ENCODE measurements at regions not wholly inside any gene's neighbourhood (a gene's known extent, or its start where the extent isn't known, plus 50 kb on each side); places are given as distances from the start of the nearest gene placed in this dataset.
"Not testable (repeated sequence)": the region's sequence is repeated elsewhere in the genome, so short reads cannot be mapped to it uniquely, and the experiment has no call there.

DNA sequence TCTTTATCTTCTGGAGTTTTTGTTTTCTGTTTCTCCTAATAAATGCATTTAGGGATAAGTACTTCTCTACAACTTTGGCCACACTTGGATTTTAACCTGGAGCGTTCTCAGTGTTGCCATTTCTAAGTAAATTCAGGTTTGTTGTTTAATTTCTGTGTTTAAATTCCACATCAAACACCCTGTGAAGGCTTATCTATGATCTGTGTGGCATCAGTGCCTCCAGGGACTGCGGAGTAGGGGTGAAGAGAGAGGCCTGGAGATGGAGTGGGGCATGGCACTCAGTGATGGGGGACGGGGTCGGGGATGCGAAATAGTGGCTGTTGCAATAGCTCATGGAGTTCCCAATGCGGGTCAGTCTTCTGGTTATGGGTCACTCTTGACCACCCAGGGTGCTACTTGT, 294.8 kb downstream of the HS3ST3B1 start:
- no peak for DNase-seq

DNA sequence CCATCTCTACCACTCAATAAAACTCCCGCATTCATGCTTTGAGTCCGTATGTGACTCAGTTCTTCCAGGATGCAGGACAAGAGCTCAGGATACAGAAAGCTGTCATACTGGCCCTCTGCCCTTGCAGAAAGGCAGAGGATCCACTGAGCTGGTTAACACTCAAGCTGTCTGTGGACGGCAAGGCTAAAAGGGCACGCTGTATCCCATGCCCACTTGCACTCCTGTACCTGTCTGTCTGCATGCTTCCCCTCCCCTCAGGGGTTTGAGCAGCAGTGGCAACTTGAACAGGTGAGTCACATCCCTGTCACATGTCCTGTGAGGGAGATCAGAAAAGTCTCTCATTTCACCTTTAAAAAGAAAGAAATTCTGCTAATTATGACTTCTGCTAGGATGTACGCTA, 293.8 kb downstream of the HS3ST3B1 start:
- DNase-seq: no peak

DNA sequence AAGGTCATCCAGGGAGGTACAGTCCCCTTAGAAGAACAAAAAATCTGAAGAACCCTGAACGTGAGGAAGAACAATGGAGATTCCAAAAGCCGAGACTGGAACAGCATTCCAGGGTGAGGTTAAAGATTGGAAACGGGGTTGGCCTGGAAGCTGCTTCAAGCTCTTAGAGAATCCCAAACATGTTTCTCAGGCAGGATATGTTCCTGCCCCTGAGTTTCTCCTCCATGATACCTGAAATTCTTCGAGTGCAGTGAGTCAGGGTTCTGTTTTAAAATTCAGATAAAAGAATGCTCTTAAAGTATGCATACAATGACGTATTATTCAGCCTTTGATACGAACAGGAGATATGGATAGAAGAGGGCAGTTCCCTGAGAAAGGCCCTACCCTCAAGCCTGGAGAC, 293.1 kb downstream of the HS3ST3B1 start:
- DNase-seq: no peak

DNA sequence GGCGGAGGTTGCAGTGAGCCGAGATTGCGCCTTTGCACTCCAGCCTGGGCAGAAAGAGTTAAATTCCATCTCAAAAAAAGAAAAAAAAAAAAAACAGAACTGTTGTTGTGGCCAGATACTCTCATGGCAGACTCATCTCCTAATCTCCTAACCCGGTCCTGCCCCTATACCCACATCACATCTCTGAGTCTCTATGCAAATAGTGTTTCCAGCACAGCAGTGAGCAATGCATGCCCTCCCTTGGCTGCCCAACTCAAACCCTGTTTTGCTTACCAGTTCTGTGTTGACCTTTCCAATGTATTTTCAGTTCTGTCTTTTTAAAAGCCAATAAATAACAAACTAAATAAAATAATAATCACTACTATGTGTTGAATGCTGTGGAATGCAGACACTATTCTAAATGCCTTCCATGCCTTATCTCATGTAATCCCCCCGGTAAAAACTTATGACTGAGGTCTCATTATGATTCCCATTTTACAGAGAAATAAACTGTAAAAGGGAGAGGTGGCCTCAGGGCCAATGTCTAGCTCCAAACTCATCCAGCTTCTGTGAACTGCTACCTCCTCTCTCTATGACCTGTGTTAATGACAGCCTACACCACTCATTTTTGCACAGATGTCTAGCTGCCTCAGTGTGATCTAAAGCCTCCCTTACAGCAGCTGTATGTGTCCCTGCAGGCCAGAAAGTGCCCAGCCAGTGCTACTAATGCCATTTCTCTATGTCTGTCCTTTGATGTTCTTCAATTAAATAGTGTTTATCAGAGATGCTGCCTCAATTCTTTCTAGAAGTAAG, 289.8 kb downstream of the HS3ST3B1 start:
- DNase-seq: no peak

DNA sequence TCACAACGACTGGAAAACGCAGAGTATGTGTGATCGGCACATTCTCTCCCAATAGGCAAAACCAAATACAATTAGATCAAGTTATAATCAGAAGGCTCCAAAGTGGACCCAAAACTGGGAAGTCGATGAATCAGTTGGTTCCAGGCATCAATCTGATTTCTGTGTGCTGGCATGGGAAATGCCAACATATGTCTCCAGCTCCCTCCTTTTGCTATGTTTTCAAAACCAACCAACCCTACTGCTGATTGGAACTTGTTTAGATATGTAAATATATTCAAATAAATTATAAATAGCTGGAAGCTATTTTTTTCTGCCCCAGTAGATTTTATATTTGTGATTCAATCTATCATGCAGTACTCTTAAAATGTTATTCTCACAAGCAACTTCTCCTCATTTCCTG, 284.2 kb downstream of the HS3ST3B1 start:
- no peak for DNase-seq

DNA sequence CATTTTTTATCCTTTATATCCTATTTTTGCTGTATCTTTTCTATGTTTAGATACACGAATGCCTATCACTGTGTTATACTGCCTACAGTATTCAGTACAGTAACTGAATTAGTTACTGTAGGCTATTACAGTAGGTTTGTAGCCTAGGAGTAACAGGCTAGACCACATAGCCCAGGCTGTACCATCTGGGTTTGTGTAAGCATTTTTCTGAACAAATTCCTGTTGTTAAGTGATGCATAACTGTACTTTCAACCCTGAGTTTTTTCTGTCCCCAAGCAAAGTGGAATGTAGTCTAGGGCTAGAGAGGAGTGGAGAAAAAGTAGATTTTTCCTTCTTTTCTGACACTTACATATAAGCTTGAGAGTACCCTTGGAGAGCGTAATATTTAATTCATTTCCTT, 282.1 kb downstream of the HS3ST3B1 start:
- DNase-seq: no peak

DNA sequence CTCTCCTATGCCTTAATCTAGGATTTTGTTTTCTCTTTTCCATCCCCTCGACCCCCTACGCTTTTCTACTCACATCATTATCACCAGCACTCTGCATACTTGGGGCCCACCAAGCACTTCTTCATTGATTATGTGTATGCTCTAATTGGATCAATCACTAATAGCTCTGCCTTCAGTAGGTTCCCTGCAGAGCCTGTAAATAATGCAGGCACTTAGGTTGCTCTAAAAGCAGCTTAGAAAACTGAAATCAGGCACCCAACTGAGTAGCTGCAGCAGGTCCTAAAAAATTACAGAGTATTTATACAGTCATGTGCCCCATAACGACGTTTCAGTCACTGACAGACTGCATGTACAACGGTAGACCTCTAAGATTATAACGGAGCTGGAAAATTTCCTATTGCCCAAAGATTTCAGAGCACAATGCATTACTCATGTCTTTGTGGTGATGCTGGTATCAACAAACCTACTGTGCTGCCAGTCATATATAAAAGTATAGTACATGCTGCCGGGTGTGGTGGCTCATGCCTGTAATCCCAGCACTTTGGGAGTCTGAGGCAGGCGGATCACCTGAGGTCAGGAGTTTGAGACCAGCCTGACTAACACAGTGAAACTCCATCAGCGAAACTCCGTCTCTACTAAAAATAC, 280.4 kb downstream of the HS3ST3B1 start:
- DNase-seq: no peak

DNA sequence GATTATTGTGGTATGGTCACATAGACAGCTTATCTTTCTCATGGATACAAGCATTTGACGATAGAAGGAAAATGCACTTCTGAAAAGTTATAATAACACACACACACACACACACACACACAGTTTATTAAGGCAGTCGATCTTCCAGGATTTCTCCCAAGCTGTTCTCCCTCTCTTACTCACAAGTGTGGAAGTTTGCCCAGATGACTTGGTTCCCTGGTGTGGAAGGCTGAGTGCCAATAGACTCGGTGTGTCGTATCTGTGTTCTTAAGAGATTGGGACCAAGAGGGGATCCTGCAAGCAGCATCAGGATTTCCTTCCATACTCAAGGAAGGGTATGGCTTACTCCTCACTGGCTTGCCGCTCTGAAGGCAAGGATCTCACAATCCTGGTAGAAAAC, 279.6 kb downstream of the HS3ST3B1 start:
- no peak for DNase-seq

DNA sequence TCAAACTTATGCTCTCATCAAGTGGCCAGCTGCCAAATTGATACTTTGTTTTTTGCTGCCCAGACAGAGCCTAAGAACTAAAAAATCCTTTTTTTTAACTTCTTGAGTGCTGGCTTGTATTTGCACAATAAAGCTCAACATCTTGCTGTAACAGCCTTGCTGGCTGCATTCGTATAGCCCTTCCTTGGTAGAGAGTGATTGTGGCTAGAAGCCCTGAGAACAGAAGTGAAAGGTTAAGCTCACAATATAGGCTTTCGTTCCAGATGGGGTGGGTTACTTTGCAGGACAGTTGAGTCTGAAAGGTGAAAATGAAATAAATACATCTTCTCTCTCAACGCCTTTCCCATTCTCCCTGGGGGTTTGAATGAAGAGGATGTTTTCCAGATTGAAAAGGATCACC, 278.8 kb downstream of the HS3ST3B1 start:
- DNase-seq: no peak

DNA sequence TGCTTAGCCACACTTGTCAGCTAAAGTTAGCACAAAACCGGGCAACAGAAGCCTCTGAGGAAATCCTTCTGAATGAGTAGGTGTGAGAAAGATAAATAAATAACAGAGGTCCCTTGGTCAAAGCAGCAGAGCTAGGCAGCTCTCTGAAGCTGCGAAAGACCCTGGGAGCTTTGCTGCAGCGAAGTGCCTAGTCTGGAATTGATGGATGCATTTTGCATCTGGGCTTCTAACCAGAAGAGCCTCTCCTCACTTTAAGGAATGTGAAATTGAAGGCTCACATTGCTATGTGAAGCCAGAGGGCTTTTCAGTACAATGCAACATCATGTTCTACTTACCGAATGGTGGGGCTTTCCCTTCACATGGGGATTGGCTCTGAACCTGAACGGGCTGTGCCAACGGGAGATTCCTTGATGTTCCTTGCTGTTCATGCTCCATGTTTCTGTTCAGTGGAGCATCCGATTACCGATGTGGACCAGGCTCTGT, 274.6 kb downstream of the HS3ST3B1 start:
- DNase-seq: no peak

DNA sequence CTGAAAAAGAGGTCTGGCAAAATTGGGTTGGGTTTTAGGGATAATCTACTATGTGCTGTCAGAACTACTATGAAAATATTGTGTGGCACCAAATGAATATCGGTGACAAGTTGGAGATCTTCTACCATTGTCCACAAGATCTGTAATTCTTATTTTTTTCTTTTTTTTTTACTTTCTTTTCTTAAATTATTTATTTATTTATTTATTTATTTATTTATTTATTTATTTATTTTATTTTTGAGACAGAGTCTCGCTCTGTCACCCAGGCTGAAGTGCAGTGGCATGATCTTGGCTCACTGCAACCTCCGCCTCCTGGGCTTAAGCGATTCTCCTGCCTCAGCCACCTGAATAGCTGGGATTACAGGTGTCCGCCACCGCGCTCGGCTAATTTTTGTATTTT, 259.4 kb downstream of the HS3ST3B1 start:
- DNase-seq: not testable (repeated sequence)

DNA sequence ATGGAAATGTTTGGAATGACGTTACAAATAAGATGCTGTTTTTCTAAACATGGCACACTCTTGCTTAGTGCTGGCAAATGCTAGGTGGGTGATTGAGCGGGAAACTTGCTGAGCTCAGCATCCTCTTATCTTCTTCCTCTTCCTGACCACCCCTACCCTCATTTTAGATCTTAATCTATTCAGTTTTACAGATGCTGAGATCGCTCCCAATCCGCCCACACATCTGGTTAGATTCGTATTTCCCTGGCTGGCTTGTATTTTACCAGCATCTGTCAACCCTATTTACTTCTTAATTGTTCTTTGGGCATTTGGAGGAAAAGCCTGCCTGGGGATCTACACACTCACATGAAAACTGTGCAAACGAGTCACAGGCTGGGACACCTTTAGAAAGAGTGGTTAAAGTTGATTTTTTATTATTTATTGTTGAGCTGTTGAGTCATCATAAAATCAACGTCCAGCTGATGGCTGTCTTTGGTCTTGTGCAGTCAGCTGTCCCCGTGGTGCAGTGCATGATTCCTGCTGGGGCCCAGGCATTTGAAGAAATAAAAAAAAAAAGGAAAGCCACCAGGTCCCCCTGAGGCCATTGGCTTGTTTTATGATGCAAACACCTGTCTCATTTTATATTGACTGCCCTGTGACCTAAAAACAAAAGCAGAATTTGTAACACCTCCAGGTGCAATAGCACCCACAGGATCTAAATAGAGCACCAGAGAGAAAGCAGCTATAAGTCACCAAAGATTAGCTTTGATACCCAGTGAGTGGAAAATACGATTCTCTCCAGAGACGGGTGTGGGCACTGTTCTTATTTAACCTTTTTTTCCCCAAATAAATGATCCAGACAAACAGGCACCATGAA, 258.6 kb downstream of the HS3ST3B1 start:
- peak; percentile 8 for DNase-seq

DNA sequence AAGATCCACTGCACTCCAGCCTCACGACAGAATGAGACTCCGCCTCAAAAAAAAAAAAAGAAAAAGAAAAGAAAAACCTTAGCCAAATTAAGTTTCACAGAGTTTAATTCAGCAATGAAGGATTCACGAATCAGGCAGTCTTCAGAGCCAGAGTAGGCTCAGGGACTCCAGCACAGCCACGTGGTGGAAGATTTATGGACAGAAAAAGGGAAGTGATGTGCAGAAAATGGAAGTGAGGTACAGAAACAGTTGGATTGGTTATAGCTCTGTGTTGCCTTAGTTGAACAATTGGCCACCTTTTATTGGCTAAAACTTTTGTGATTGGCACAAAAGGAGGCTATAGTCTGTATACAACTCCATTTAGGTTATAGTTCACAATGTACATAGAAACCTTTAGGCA, 256.6 kb downstream of the HS3ST3B1 start:
- no peak for DNase-seq

DNA sequence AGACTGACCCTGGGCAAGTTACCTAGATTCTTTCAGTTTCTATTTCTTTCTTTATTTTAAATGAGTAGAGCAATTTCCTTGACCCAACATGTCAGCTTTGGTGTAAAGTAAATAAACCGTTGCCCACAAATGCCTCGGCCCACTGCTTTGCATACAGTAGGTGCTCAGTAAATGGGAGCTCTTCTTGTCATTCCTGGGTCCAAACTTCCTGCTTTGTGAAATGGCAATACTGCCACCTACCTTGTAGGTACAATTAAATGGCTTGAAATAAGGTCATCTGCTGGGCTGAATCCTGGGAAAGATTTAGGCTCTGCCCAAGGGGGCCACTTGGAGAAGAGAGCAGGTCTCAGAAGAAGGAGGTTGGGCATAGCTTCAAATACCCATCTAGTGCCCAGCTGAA, 253.0 kb downstream of the HS3ST3B1 start:
- peak; percentile 24 for DNase-seq

DNA sequence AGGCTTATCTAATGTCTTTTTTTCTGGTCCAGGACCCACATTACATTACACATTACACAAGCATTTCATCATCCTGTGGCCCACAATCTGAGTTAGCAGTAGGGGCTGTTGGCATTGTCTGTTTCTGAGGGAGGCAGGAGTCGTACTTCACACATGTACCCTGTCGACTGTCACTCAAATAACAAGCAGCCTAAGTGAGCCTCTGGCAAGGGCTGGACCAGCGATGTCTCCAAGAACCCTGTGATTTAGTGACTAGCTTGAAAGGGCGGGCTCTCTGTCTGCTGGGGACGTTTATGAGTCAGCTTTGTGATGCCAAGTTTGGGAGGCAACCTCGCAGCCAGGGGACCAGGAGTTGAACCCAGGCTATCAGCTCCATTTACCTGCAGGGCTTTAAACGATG, 251.4 kb downstream of the HS3ST3B1 start:
- DNase-seq: no peak

DNA sequence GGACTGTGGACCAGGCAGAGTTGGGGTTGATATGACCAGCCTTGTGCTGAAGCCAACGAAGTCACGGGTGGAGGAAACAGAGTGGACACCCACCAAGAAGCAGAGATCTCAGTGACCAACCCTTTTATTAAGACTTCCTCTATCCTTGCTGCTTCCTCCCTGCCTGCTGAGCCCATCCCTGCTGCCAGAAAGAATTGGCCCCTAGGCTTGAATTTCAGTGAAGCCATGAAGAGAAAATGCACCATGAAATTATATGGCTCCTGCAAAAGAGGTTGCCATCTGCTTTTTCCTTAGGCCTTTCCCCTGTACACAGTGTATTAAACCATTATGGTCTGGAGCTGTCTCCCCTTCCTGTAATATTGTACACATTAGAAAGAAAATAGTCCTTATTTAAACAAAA, 246.7 kb downstream of the HS3ST3B1 start:
- no peak for DNase-seq

DNA sequence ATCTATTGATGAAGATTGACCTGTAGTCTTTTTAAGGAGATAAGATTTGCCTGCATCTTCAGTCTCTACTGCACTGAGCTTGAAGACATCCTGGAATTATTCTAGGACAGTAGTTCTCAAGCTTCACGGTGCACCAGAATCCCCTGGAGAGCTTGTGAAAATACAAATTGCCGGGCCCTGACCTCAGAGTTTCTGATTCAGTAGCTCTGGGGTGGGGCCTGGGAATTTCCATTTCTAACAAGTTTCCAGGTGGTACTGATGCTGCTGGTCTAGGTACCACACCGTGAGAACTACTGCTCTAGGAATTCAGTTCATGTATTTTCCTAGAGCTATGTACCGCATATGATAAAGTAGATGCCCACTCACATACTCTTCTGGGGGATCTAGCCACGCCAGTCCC, 246.1 kb downstream of the HS3ST3B1 start:
- no peak for DNase-seq

DNA sequence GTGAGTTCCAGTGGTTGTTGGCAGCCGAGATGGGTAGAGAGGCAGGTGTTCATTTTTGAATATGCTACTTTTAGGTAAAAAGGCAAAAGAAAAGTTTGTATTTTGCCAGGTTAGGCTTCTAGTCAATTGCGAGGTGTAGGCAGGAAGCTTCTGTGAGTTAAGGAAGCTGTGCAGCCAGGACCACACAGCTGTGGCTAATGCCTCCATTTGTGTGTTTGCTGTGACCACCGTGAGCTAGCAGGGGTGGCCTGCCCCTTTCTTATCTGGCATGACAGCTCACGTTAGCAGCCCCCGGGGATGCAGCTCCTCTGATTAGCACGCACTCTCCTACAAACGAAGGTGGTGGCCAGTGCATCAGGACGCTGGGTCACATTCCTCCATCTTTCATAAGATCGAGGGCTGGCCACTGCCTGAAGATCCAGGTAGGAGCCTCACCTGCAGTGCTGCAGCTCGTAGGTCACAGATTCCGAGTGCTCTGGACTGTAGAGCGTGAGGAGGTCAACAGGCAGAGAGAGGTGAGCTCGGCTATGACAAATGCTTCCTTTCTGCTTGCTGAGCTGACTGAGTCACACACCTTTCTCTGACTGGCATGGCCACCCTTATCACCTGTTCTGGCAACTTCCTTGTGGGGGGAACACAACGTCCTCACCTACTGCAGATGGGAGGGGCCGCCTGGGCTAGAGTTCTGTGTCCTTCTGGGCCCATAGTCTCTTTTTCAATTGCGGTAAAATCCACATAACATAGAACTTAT, 244.4 kb downstream of the HS3ST3B1 start:
- DNase-seq: no peak

DNA sequence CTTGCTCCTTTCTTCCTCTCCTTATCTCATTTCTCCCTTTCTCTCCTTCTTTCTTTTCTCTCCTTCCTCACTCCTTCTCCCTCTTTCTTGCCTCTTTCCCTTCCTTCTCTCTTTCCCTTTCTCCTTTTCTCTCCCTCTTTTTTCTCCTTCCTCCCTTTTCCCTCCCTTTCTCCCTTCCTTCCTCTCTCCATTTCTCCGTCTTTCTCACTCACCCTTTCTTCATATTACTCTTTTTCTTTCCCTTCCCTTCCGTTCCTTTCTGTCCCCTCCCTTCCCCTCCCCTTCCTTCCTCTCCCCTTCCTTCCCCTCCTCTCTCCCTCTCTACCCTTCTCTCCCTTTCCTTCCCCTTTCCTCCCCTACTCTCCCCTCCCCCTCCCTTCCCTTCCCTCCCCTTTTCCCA, 240.8 kb downstream of the HS3ST3B1 start:
- no peak for DNase-seq

DNA sequence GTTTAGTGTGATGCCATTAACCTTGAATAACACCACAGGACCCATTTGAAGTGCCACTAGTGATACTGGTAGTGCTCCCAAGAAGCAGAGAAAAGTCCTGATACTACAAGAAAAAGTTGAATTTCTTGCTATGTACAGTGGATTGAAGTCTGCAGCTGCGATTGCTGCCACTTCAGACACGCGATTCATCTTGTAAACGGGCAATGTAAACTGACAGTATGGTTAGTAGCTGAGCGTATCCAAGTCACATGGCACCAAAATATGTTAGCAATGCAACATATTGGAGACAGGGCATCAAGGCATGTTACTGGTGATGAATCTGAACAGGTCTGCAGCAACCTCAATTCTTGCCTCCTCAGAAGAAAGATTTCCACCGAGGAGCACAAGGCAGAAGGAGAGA, 238.9 kb downstream of the HS3ST3B1 start:
- no peak for DNase-seq

DNA sequence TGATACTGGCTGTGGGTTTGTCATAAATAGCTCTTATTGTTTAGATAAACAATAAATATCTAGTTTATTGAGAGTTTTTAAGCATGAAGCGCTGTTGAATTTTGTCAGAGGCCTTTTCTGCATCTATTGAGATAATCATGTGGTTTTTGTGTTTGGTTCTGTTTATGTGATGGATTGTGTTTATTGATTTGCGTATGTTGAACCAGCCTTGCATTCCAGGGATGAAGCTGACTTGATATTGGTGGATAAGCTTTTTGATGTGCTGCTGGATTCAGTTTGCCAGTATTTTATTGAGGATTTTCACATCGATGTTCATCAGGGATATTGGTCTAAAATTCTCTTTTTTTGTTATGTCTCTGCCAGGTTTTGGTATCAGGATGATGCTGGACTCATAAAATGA, 231.4 kb downstream of the HS3ST3B1 start:
- DNase-seq: not testable (repeated sequence)

DNA sequence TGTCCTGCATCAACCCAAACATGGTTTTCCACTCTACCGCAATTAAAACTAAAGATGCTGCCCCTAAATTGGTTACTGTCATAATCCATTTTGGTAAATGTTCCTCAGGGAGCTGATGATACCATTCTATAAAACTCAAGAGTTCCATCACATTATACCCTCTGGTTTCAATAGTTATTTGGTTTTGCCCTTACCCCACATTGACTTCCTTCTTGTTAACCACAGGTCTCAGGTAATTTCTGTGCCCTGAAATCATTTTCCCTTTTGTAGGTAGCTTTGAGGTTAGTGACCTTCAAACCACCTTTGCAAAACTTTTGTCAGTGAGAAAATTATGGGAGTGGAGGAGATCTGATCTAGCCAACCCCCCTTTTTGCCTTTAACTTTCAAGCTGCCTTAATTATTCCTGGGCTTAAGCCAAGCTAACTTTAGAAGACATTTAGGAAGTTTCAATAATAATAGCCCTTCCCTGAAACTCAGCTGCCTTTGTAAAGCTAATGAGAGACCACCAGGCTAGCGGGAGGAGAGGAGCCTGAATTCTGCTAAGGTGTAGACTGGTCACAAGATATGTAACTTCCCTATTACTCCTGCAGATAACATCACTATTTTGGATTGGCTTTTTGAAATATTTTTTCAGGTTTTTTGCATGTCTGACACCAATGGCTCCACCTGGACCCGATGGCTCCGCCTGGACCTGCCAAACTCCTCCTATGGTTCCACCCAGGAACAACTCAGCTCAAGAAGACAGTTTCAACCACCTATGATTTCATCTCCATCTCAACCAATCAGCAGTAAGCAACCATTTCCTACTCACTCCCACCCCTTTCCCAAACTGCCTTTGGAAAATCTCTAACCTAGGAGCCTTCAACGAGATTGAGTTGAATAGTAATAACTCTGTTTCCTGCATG, 224.9 kb downstream of the HS3ST3B1 start:
- no peak for DNase-seq

All from CD4-positive, alpha-beta T cell treated with Interleukin-17A for 1 hour (primary cell).